ENCODE measurements at regions not wholly inside any gene's neighbourhood (a gene's known extent, or its start where the extent isn't known, plus 50 kb on each side); places are given as distances from the start of the nearest gene placed in this dataset.

- no peak for TF ChIP-seq CTCF (IDR thresholded peaks at IDR 0.05)
- TF ChIP-seq EP300 (IDR thresholded peaks at IDR 0.05) = no peak
These were observed 263.8 kb upstream of the UBE2E2 start for GRCh38 chr3:22939349-22939748.
